ENCODE measurements at regions not wholly inside any gene's neighbourhood (a gene's known extent, or its start where the extent isn't known, plus 50 kb on each side); places are given as distances from the start of the nearest gene placed in this dataset.

DNA sequence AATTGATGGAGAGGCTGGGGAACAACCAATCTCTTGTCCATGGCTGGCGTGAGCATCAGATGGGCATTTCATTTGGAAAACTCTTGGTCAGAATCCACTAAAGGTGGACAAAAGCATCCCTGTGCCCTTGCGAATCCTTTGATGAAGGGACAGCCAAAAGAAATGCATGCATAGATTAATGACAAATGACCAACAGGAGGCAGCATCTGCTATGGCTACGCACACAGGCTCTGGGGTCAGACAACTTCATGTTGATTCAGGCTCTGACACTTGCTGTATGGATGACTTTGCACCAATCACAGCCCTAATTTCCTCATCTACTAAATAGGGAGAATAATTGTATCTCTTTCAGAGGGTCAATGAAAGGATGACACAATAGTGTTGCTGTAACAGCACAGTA is 117.5 kb downstream of the ASCL4 start:
- DNase-seq: no peak

DNA sequence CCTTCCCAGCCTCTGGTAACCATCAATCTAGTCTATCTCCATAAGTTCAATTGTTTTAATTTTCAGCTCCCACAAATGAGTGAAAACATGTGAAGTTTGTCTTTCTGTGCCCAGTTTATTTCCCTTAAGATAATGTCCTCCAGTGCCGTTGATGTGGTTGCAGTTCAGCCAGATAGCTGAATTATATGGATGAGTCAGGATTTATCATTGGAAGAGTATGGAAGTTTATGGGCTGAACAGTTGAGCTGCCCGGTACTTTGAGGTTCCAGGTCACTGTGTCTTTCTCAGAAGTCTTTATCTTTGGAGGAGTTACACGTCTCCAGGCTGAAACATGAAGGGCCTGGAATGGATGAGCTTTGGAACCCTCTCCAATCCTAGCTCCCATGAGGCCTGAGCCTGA is 120.1 kb downstream of the ASCL4 start:
- no peak for DNase-seq

DNA sequence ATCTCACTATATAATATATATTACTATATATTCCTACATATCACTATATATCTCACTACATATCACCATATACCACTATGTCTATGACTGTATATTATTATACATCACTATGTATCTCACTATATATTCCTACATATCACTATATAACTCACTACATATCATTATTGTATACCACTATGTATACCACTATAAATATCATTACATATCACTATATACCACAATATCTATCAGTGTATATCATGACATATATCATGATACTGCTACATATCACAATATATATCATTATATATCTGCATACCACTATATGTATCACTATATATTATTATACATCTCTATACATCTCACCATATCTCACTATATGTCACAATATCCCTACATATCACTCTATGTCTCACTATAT is 121.5 kb downstream of the ASCL4 start:
- DNase-seq: no peak

DNA sequence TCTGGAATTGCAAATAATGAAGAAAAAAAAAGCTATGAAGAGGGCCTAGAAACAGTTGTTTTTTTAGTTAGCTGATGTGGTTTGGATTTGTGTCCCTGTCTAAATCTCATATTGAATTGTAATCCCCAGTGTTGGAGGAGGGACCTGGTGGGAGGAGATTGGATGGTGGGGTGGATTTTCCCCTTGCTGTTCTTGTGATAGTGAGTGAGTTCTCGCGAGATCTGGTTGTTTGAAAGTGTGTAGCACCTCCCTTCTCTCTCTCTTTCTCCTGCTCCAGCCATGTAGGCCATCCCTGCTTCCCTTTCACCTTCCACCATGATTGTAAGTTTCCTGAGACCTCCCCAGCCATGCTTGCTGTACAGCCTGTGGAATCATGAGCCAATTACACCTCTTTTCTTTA is 126.1 kb downstream of the ASCL4 start:
- no peak for DNase-seq

DNA sequence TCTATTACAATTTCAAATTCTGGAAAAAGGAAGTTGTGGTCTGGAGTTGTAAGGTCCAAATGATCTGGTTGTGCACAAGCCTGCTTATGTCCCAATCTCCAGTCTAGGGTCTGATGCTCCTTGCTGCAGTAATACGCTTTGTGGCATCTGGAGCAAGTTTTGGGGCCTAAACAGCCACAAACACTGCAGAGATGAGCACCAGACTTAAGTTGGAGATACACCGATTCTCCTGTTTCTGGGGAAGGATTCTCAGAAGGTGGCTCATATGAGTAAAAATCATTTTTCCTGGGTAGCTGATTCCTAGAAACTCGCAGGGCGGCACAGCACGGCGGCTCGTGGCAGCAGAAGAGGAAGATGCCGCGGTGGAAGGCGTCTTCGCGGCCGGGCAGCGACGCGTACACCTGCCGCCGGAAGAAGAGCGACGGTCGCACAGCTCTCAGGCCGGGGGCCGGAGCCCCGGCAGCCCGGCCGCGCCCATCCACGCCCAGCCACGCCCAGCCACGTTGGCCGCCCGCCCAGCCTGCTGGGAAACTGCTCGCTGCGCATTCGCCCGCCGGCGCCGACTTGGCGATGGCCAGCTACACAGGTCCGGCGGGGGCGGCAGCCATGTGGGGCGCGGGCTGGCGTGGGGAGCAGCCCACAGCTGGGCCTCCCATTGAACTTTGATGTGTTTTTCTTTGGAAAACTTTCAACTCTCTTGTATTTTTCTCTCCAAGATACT is 129.0 kb downstream of the ASCL4 start:
- peak; percentile 55 for DNase-seq

DNA sequence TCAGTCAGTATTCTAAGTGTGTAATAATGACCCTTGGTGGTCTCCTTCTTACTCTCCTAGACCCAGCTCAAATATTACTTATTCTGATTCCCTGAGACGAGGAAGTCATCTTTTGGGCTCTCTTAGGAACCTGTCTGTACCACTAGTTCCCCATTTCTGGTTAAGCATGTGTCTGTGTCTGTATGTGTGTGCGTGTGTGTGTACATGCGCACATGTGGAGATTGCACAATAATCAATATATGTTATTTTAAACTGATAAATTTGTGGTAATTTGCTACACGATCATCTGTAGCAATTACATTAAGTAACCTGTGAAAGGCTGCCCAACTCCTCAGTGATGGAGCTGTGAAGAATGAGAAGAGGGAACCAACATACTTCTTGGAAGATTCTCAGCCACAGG is 132.2 kb downstream of the ASCL4 start:
- no peak for DNase-seq

DNA sequence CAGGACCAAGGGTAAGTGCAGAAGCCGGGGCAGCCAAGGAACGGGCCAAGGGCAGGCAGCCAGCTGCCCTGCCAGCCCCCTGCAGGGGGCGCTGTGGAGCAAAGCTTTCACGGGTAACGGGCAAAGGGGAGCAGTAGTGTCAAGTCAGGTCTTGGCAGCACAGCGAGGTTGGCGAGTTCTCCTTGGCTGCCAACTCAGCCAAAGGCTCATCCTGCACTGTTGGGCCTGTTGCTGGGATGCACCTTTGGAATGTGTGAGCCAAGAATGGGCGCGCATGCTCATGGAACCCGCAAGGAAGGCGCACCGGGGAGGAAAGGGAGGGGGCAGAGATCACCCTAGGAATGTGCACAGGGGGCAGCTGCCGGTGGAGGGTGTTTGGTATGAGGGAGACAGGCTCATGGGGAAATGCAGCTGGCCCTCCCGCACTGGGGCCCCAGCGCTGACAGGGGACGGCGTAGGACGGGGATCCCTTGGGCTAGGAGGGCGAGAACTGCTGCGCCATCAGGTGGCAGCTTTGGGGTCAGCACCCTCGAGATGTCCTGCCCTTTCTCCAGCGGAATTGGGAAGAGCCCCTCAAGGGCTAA is 138.0 kb downstream of the ASCL4 start:
- DNase-seq: peak; percentile 12

DNA sequence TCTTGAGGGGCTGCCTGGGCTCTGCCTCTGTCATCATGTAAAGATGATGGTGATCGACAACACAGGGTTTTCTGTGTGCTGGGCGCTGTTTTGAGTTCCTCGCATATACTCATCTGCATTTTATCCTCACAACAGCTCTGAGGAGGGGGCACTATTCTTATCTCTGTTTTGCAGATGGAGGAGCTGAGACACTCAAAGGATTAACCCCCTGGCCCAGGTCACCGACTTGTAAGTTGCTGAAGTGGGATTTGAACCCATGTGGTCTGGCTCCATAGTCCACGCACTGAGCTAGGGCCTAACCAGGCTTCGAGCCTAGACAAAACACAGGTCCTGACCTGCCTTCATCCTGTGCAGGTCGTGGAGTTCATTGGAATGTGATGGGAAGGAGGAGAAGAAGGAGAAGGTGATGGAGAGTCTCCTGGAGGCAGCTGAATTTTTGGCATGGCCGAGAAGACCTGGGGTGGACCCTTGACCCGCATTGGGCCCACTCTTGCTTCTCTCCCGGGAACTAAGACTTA is 140.0 kb downstream of the ASCL4 start:
- DNase-seq: no peak

DNA sequence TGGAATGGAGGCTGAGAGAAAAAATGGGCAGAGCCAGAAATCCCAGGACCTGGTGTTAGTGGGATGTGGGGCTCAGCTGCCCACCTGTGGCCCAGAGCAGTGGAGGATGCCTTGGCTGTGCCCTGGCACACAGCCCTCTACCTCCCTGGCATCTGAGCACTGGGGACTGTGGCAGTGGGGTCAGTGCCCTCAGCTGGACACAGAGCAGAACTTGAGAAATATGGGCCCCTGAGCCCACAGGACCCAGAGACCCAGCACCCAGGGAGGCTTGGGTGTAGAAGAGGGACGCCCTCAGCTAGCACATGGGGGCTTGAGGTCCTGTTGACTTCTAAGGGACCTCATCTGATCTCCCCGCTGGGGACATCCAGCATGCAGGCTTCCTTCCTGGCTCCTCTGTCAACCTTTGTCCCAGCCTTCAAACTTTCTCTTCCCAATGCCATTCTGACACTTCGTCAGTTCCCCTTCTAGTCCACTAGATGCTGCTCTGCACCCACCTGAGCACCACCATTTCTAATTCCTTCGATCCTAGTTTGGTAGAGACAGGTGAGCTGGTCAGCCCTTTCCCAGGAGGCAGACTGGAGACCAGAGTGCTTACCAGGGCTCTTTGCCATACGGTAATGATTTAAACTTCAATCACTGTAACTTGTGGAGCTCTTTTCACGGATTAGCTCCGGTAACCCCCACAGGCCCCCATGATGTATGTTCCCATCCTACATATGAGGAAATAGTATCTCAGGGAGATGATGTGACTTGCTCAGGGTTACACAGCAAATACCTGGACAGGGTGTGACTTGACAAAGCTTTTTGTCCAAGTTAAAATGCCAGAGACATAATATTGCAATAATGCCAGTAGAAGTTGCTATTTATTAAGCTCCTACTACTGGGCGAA is 143.7 kb downstream of the ASCL4 start:
- no peak for DNase-seq

DNA sequence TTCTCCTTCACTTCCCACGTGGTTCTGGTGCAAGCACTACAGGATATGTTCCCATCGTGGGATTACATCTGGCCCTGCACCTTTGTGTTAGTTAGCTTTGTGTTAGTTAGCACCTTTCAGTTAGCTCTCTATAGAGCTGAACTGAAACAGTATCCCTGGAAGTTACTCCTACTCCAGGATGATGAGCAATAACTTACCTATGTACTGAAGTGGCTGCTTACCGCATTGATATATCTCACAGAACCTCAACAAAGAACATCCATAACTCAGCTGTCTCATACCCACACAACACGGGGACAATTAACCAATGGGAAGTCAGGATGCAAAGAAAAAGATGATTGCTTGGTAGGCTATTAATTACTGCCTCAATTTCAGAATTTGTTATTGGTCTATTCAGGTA is 146.6 kb downstream of the ASCL4 start:
- DNase-seq: no peak

DNA sequence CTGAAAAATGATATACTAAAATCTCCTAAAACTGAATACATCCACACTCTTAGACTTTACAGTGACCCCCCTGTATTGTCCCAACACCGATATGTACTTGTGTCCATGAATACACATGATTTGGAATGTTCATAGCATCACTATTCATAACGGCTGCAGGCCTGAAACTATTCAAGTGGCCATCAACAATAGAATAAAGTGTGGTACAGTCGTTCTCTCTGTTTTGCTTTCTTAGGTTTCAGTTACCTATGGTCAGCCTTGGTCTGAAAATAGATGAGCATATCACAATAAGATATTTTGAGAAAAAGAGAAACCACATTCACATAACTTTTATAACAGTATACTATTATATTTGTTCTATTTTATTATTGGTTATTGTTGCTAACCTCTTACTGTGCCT is 150.6 kb downstream of the ASCL4 start:
- no peak for DNase-seq

DNA sequence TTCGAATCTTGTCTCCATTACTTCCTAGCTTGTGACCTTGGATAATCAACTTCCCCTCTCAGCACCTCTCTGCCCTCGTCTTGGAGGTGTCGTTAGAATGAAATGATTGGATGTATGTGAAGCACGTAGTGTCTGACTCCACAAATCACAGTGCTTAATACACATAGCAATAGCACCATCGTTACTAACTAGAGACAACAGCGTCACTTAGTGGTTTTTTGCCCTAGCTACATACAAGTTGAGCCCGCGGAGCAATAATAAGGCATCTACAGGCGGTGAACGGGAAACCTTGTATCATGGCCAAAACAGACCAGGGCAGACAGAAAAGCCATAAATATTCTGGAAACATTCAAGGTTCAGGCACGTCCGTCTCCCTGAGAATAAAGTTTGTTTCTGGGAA is 154.9 kb downstream of the ASCL4 start:
- DNase-seq: no peak

DNA sequence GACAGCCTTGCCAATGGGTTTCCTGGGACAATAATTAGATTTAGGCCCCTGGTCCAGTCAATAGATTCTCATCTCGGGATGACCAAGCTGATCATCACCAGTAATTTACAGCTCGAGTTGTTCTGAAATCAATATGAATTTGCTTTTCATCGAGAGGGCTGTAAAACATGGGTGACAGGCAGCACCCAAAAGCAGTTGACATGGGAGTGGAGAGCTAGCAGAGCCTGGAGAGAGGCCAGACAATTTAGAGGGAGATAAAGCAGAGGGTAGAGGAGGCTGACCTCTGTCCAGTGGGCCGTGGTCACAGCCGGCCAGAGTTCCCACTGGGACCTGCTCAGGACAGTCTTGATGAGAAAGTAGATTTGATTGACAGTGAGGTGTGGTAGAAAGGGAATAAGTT is 157.3 kb downstream of the ASCL4 start:
- no peak for DNase-seq

DNA sequence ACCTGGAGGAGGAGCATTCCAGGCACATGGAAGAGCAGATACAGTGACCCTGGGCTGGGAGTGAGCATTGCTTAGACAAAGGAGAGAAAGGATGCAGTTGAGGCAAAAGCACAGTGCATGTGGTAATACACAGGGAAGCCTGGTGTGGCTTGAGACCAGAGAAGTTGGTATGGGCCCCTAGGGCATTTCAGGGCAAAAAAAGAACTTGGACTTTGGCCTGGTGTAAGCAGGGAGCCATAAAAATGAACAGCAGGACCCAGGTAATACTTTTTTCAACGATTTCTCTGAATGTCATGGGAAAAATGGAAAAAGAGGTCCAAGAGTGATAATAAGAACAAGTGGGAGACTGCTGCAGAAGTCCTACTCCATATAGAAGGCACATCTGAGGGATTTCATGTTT is 163.9 kb downstream of the ASCL4 start:
- no peak for DNase-seq

DNA sequence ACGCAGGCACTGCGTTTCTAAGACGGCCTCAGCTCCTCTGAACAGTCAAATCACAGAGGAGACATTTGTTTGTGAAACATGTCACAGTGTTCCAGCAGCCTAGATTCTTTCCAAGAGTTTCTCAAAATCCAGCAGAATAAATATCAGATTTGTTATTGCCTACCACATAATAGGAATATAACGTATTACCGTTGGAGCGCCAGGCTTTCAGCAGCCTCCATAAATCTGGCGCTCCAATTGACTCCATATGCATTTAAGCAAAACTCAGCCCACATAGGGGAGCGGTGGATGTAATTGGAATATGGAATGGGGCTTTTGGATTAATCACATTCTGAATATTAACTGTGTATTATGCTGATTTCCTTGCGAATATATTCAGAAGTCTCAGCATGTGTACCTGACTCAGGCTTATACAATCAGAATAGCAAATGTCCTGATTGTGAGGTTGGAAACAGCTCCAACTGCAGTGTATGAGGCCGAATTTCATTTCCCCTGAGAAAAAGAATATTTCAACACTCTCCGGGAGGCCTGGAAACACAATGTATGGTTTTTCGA is 174.0 kb downstream of the ASCL4 start:
- no peak for DNase-seq

DNA sequence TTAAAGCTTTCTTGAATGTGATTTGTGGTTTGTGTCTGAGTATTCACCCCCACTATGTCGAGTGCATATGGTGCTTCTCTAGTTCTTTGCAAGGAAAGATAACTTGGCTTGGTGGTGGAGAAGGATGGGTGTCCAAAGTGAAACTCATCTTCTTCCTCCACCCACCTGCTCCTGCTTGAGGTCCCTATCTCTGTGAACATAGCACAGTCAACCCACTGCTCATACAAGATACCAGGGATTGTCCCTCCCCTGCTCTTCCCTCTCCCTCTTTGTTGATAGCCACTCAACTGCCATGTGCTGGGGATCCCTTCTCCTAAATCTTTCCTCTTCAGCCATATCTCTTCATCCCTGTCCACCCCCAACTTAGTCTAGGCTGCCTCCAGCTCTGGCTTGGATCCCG is 176.5 kb downstream of the ASCL4 start:
- DNase-seq: no peak

DNA sequence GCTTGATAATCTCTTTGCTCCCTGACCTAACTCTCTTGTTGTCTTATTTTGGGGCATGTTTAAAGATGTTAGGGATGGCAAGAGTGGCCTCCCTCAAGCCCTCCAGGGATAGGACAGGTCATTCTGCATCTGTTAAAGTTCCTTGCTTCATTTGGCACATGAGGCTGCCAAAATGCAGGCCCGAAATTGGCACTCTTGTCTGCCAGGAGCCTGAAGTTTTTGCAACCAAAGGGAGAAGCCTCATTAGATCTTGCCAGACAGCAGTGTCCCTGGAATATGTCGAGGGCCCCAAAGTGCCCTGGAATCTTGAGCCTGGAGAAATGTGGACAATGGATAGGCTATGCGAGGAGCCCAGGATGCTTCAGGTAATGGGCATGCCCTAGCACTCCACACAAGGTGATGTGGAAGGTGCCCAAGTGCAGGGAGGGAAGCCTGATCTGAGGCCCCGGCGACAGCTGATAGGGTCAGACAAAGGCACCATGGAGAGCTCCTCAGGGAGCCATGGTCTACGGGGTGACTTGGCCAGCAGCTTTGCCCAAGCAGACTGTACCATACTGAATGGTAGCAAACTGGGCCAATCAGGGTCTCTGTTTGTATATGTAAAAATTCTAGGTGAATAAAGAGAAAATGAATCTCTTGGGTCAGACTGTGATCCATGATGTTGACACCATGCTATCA is 173.0 kb upstream of the WSCD2 start:
- DNase-seq: peak; percentile 2

DNA sequence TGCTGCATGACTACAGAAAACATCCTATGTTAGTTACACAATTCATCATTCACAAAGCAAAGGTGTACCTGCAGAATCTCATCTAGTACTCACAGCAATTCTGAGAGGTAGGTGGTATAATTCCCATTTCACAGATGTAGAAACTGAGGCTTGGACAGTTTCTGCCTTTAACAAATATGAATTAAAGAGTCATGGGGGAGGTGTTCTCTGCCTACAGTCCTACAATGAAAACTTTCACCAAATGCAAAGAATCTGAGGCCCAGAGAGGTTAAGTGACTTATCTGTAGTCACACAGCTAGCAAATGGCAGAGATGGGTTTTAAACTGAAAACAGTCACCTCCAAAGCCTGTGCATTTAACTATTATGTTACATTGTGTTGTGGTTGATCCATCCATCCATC is 171.6 kb upstream of the WSCD2 start:
- DNase-seq: no peak

DNA sequence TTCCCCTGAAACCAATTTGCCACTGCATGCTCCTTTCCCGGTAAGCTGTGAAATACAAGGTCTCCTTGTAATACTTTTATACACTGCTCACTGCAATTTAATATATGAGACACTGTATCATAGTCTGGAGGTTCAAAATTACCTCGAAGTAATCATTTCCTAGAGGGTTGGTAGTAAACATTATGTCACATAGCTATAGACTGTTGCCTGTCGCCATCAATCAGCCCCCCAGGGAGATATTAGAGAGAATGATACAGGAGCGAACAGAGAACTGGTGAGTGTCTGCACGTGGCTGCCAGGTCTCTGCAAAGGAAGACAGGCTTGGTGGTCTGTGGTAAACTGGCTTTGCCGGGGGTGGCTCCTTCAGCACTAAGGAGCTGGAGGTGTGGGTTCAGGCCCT is 165.5 kb upstream of the WSCD2 start:
- no peak for DNase-seq

DNA sequence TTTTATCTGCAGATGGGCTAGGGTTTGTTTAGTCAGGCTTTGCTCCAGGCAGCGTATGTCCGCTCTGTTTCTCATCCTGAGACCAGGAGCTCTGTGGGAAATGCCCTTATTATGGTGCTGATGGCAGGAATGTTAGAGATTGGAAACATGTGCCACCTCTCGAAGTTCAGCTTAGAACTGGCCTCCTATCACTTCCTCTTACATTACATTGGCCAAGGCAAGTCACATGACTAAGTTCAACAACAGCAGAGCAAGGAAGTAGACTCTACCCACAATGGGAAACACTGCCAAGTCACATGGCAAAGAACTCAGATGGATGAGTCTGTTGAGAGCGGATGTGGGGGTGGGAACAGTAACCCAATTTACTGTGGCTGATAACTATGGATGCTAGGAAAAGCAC is 161.9 kb upstream of the WSCD2 start:
- DNase-seq: no peak

DNA sequence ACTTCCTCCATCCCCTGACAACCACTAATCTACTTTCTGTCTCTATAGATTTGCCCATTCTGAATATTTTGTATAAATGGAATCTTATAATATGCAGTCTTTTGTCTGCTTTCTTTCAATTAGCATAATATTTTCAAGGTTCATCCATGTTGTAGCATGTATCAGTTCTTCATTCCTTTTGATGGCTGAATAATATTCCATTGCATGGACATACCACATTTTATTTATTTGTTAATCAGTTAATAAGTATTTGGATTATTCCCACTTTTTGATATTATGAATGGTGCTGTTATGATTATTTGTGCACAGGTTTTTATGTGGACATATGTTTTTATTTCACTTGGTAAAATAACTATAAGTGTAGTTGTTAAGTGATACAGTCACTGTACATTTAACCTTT is 155.1 kb upstream of the WSCD2 start:
- no peak for DNase-seq

DNA sequence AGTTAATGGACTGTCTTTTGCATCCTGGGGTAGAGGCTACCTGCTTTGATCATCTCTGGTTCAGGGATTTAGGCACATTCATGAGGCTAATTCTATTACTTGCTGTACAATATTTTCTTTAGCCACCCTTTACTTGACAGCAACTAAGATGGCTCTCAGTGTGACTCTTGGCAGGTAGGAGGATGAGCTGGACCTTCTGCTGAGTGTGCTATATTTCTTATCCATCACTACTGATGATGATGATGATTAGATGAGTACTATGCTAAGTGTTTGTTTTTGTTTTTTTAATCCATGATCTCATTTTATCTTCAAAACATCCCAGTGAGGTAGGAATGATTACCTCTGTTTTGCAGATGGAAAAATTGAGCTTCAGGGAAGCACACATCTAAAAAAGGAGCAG is 152.8 kb upstream of the WSCD2 start:
- no peak for DNase-seq

DNA sequence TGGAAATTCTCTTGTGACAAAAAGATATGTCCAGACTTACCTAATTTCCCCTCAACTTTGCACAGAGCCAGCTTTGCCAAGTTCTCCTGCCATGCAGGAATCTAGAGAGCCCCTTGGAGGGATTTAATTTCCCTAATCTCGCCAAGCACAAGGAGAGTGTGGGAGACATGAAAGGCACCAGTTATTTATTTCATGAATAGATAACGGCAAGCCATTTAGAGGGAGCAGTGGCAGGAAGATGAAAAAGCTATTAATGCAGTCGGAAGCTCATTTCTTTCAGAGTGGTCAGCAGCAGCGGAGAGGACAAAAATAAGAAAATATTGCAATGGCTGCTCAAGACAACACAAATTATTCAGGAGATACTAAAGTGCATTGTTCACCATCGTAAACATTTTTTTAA is 150.9 kb upstream of the WSCD2 start:
- no peak for DNase-seq

Data from right kidney (tissue), 1 donor.